GM08714 (cell line): ENCODE measurements at regions not wholly inside any gene's neighbourhood (a gene's known extent, or its start where the extent isn't known, plus 50 kb on each side); places are given as distances from the start of the nearest gene placed in this dataset.

Experiments
- H3K4me3 ChIP-seq: fragments of 200-500 bp; sonication (Bioruptor generic); 2 replicates; pipeline ENCODE4 v1.5.1; 2014; ENCODE audit warnings: mild to moderate bottlenecking, low read length, inconsistent platforms
- ZNF274 ChIP-seq: IDR thresholded peaks from 2 replicates; pipeline ENCODE4 v1.6.1; 2012; ENCODE audit warnings: mild to moderate bottlenecking, low read depth, low read length

- no peak for TF ChIP-seq ZNF274
- H3K4me3 ChIP-seq: no peak overlapping the region
These were observed 182.1 kb downstream of the RHOU start for GRCh38 chr1:228917342-228917741.

DNA sequence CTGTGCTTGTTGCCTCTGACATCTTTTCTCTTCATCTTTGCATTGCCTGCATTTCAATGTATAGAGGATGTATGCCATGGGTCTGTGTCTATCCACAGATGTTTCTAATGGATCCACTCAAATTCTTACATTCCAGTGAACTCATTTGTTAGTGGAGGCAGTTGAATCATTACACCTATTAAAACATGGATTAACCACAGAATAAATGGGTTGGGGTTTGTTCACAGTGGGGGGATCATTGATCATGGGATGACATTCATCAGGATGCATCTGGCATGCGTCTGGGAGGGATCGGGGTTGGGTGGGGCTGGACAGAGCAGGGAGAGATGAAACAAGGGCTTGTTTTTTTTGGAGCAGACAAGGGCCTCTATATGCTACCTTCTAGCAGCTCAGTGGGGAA lies 182.5 kb downstream of the RHOU start:
- TF ChIP-seq ZNF274: no peak
- H3K4me3 ChIP-seq: no peak overlapping the region

DNA sequence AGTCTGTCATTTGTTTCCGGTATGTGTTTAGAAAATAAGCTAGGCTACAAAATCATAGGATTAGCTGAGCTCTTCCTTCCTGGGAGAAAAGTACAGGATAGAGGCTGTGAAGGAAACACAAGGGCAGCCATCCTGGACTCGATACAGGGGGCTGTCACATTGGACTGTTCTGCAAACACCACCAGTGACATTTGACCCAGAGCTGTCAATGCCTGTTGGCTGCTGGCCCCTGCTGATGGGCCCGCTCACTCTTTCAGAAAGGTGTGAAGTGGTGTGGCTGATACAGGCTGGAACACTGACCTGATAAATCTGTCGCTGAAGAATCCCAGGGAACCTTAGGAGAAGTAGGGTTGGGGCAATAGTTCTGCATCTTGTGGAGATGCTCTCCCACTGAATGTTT lies 183.1 kb downstream of the RHOU start:
- TF ChIP-seq ZNF274: no peak

GRCh38 chr1:228919914-228920313 lies 184.6 kb downstream of the RHOU start:
- no peak for TF ChIP-seq ZNF274
- H3K4me3 ChIP-seq: no peak overlapping the region

More for the DNA sequence above, 183.1 kb downstream of the RHOU start:
- H3K4me3 ChIP-seq: no peak overlapping the region

- no peak for TF ChIP-seq ZNF274
- no peak overlapping the region for H3K4me3 ChIP-seq
These were observed 185.6 kb downstream of the RHOU start for GRCh38 chr1:228920831-228921230.

DNA sequence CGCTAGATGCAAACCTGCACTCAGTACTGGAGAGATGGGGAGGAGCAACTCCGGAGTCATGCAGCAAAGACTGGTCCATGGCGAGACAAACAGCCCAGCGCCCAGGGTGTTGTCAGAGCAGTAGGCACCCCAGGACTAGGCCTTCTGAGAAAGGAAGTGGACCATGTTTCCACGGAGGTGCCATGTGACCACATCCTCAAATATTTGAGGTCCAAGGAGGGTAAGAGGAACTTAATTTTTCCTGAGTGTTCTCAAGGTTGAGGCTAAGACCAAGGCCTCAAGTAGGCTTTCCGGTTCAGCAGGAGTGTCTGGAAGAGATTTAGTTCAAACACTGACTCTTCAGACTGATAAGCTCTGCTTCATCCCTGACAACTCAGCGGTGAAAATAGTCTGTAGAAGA lies 186.2 kb downstream of the RHOU start:
- TF ChIP-seq ZNF274: no peak
- H3K4me3 ChIP-seq: no peak overlapping the region

GRCh38 chr1:228922722-228923376 lies 187.6 kb downstream of the RHOU start:
- no peak overlapping the region for H3K4me3 ChIP-seq

GRCh38 chr1:228923973-228924686 lies 188.9 kb downstream of the RHOU start:
- no peak overlapping the region for H3K4me3 ChIP-seq
- no peak for TF ChIP-seq ZNF274

More at GRCh38 chr1:228922722-228923376, 187.6 kb downstream of the RHOU start:
- no peak for TF ChIP-seq ZNF274

DNA sequence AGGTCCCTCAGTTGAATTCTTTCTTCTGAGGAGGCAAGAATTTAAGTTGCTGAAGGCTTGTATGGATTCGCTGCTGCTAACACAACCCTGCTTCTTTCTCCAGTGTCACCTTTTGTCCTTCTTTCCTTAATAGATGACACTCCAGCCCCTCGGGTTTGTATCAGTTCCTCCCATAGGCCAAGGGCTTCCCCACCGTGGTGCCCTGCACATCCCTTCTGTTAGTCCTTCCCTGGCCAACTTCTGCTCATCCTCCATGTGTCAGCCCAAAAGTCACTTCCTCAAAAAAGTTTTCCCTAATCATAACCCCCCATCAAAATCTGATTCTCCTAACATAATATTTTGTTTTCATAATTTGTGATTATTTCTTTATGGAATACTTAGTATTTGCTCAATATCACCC lies 190.4 kb downstream of the RHOU start:
- no peak overlapping the region for H3K4me3 ChIP-seq
- TF ChIP-seq ZNF274: no peak

DNA sequence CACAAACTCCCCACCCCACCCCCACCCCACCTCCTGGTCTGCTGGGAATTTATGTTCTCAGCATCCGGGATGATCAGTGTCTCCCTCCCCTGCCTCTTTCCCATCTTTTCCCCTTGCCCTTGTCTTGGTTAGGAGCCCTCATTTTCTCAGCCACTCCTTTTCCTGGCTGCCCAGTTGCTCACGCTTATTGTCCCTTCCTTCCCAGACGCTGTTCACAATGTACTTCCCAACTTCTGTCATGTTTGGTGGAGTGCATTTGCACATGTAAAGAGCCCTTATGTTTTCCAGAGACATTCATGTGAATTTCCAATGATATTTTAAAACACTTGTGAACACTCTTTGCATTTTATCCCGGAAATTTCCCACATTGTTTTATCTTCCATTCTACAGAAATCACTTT lies 192.1 kb downstream of the RHOU start:
- no peak overlapping the region for H3K4me3 ChIP-seq
- TF ChIP-seq ZNF274: no peak

GRCh38 chr1:228927946-228928898 lies 192.9 kb downstream of the RHOU start:
- no peak for TF ChIP-seq ZNF274
- no peak overlapping the region for H3K4me3 ChIP-seq

DNA sequence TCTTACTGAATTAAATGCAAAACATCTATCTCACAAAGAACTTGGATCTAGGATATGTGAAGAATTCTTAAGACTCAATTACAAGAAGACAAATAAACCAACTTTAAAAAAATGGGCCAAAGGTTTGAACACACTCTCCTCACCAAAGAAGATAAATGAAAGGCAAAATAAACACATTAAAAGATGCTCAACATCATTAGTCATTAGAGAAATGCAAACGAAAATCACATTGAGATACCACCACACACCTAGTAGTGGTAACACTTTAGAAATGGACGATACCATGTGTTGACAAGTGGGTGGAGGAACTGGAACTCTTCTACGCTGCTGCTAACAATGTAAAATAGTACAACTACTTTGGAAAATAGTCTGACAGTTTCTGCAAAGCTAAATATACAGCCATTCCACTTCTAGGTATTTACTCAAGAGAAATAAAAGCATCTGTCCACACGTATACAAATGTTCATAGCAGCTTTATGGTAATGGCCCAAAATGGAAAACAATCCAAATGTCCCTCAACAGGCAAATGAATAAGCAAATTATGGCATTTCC lies 194.3 kb downstream of the RHOU start:
- no peak for TF ChIP-seq ZNF274

DNA sequence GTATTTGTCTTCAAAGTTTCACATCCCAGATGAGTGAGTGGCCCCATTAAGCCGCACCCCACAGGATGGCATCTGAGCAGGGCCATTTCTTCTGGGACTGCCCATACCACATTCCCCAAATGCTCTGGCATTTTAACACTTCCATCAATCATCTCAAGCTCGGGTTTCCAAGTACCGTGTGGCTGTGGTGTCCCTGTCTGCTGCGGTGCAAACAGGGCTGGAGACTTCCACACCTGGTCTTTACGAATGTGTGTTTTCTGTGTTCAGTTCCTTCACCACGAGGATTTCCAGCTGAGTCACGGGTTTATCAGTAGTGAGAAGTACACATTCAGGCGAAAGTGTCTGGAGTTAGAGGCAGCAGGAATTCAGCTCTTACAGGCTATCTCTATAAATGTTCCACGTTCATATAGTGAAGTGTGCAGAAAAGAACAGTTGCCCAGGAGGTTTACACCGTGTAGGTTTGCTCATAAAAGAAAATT lies 195.2 kb downstream of the RHOU start:
- H3K4me3 ChIP-seq: no peak overlapping the region
- no peak for TF ChIP-seq ZNF274

More for the DNA sequence above, 194.3 kb downstream of the RHOU start:
- no peak overlapping the region for H3K4me3 ChIP-seq

GRCh38 chr1:228933753-228934152 lies 198.5 kb downstream of the RHOU start:
- TF ChIP-seq ZNF274: no peak
- no peak overlapping the region for H3K4me3 ChIP-seq

GRCh38 chr1:228935198-228935663 lies 200.0 kb downstream of the RHOU start:
- H3K4me3 ChIP-seq: no peak overlapping the region
- no peak for TF ChIP-seq ZNF274
